H1 (cell line): ENCODE measurements at regions not wholly inside any gene's neighbourhood (a gene's known extent, or its start where the extent isn't known, plus 50 kb on each side); places are given as distances from the start of the nearest gene placed in this dataset.

Experiments
- CTCF ChIA-PET: fragments of 300-600 bp; sonication (Branson Sonifier 250); formaldehyde crosslinking; loops from one replicate; lab custom pipeline; 2021; ENCODE audit not compliant: partially characterized antibody; lab: Charles Lee
- POLR2A ChIA-PET: fragments of 300-600 bp; sonication (Branson Sonifier 250); formaldehyde crosslinking; loops from one replicate; lab custom pipeline; 2021; ENCODE audit warnings: inconsistent platforms; ENCODE audit not compliant: partially characterized antibody; lab: Charles Lee
- DNase-seq, 2 experiments: peaks; one replicate each; pipeline versions ENCODE4 v3.0.0 to v3.0.0-alpha.2; 2010 to 2022; ENCODE audit warnings: low spot score in 2 of 2, low read depth in 1 of 2, mixed read lengths in 1 of 2
- FAIRE-seq: peaks from 2 replicates; lab custom pipeline; 2011; peaks lifted over from hg19 to GRCh38; lab: Jason Lieb, UNC
- H2AFZ ChIP-seq: 2 replicates; pipeline ENCODE4 v1.8.1; 2012; ENCODE audit warnings: low read length, inconsistent platforms
- H2AK5ac ChIP-seq: 2 replicates; pipeline ENCODE4 v1.6.1; 2013; ENCODE audit warnings: low read depth, low read length
- H2BK120ac ChIP-seq: replicated peaks from 2 replicates; pipeline ENCODE3; 2013; ENCODE audit warnings: low read depth, low read length, inconsistent platforms
- H2BK12ac ChIP-seq: 2 replicates; pipeline ENCODE4 v1.6.1; 2013; ENCODE audit warnings: low read depth, low read length
- H2BK15ac ChIP-seq: 2 replicates; pipeline ENCODE4 v1.6.1; 2013; ENCODE audit warnings: low read length
- H2BK20ac ChIP-seq: 2 replicates; pipeline ENCODE4 v1.6.1; 2013; ENCODE audit warnings: low read length
- H2BK5ac ChIP-seq: 2 replicates; pipeline ENCODE4 v1.6.1; 2013; ENCODE audit warnings: low read depth, low read length
- H3K14ac ChIP-seq: 2 replicates; pipeline ENCODE4 v1.6.1; 2013; ENCODE audit warnings: inconsistent platforms; ENCODE audit not compliant: insufficient read length
- H3K18ac ChIP-seq: 2 replicates; pipeline ENCODE4 v1.6.1; 2013; ENCODE audit warnings: low read length; ENCODE audit errors: extremely low read depth
- H3K23ac ChIP-seq: 2 replicates; pipeline ENCODE4 v1.6.1; 2013; ENCODE audit warnings: inconsistent platforms; ENCODE audit not compliant: insufficient read length
- H3K23me2 ChIP-seq: 2 replicates; pipeline ENCODE4 v1.6.1; 2013; ENCODE audit warnings: low read depth, low read length
- H3K27ac ChIP-seq: 2 replicates; pipeline ENCODE4 v1.6.1; 2011; ENCODE audit warnings: low read depth, low read length, inconsistent platforms
- H3K27me3 ChIP-seq, 4 experiments: replicated peaks in 1 of 4; 1 replicate in 1 of 4; 2 replicates in 3 of 4; pipeline versions ENCODE4 v1.6.1 to v1.8.1; 2011 to 2013; ENCODE audit warnings: low read length in 3 of 4, mild to moderate bottlenecking in 3 of 4, inconsistent platforms in 2 of 4, mixed read lengths in 2 of 4, moderate library complexity in 1 of 4; ENCODE audit not compliant: control insufficient read depth in 3 of 4, insufficient read depth in 3 of 4; ENCODE audit errors: extremely low read depth in 1 of 4
- H3K36me3 ChIP-seq, 4 experiments: 2 replicates each; pipeline versions ENCODE4 v1.6.1 to v1.8.1; 2011 to 2013; ENCODE audit warnings: mild to moderate bottlenecking in 4 of 4, low read length in 3 of 4, moderate library complexity in 2 of 4, control low read depth in 1 of 4, inconsistent platforms in 1 of 4; ENCODE audit not compliant: insufficient read depth in 4 of 4, control insufficient read depth in 2 of 4
- H3K4ac ChIP-seq: replicated peaks from 2 replicates; pipeline ENCODE3; 2013; ENCODE audit warnings: low read length, low read depth, mixed read lengths, inconsistent platforms; ENCODE audit not compliant: insufficient read length
- H3K4me1 ChIP-seq, 4 experiments: replicated peaks in 1 of 4; 1 replicate in 1 of 4; 2 replicates in 3 of 4; pipeline versions ENCODE4 v1.6.1 to v1.8.1; 2011 to 2013; ENCODE audit warnings: low read length in 3 of 4, inconsistent platforms in 2 of 4, mixed read lengths in 1 of 4; ENCODE audit not compliant: insufficient read depth in 4 of 4, control insufficient read depth in 3 of 4
- H3K4me2 ChIP-seq, 2 experiments: 2 replicates each; pipeline versions ENCODE4 v1.6.1 to v1.8.1; 2011 to 2013; ENCODE audit warnings: low read depth in 2 of 2, low read length in 2 of 2, control low read depth in 1 of 2, inconsistent platforms in 1 of 2, mild to moderate bottlenecking in 1 of 2; ENCODE audit not compliant: insufficient read depth in 1 of 2
- H3K4me3 ChIP-seq, 4 experiments: fragments of 200-600, 300-600 bp in 1 of 4; sonication (generic), shearing (Covaris generic), sonication (Bioruptor Twin) in 1 of 4; 2 replicates each; pipeline versions ENCODE4 v1.5.1 to v1.8.1; 2011 to 2016; ENCODE audit warnings: low read length in 4 of 4, low read depth in 3 of 4, control low read depth in 2 of 4, inconsistent platforms in 2 of 4, mild to moderate bottlenecking in 2 of 4, mixed read lengths in 1 of 4, moderate library complexity in 1 of 4; ENCODE audit not compliant: insufficient read depth in 2 of 4; ENCODE audit errors: extremely low read depth in 1 of 4
- H3K56ac ChIP-seq: replicated peaks from 2 replicates; pipeline ENCODE3; 2013; ENCODE audit warnings: low read depth, mild to moderate bottlenecking, mixed read lengths, low read length, inconsistent platforms; ENCODE audit not compliant: insufficient read length
- H3K79me1 ChIP-seq: 2 replicates; pipeline ENCODE4 v1.6.1; 2013; ENCODE audit warnings: low read depth, low read length, control low read depth
- H3K79me2 ChIP-seq, 2 experiments: 2 replicates each; pipeline versions ENCODE4 v1.6.1 to v1.8.1; 2012 to 2013; ENCODE audit warnings: low read length in 2 of 2, mild to moderate bottlenecking in 2 of 2, inconsistent platforms in 1 of 2; ENCODE audit not compliant: insufficient read depth in 2 of 2, control insufficient read depth in 1 of 2
- H3K9ac ChIP-seq, 4 experiments: replicated peaks in 1 of 4; 1 replicate in 1 of 4; 2 replicates in 3 of 4; pipeline versions ENCODE4 v1.6.1 to v1.8.1; 2011 to 2013; ENCODE audit warnings: low read depth in 3 of 4, low read length in 3 of 4, control low read depth in 2 of 4, mild to moderate bottlenecking in 2 of 4, moderate library complexity in 2 of 4, inconsistent platforms in 1 of 4; ENCODE audit errors: extremely low read depth in 1 of 4
- H3K9me3 ChIP-seq, 2 experiments: 2 replicates each; pipeline versions ENCODE4 v1.6.1 to v1.8.1; 2012 to 2013; ENCODE audit warnings: mild to moderate bottlenecking in 2 of 2, moderate library complexity in 2 of 2, control low read depth in 1 of 2, inconsistent platforms in 1 of 2, low read depth in 1 of 2, low read length in 1 of 2, mixed read lengths in 1 of 2; ENCODE audit not compliant: insufficient read depth in 2 of 2
- H4K20me1 ChIP-seq, 2 experiments: replicated peaks in 1 of 2; 2 replicates each; pipeline versions ENCODE3 to v1.8.1; 2011 to 2013; ENCODE audit warnings: inconsistent platforms in 2 of 2, low read length in 2 of 2, mild to moderate bottlenecking in 1 of 2; ENCODE audit not compliant: insufficient read depth in 2 of 2, control insufficient read depth in 1 of 2
- H4K5ac ChIP-seq: 2 replicates; pipeline ENCODE4 v1.6.1; 2013; ENCODE audit warnings: low read length, low read depth, mixed read lengths, inconsistent platforms; ENCODE audit not compliant: insufficient read length
- H4K8ac ChIP-seq: 2 replicates; pipeline ENCODE4 v1.8.0; 2013; ENCODE audit warnings: mild to moderate bottlenecking, moderate library complexity, low read length, inconsistent platforms; ENCODE audit not compliant: insufficient read depth; ENCODE audit errors: extremely low read depth
- H4K91ac ChIP-seq: replicated peaks from 2 replicates; pipeline ENCODE3; 2013; ENCODE audit warnings: low read length, mixed read lengths, inconsistent platforms; ENCODE audit not compliant: insufficient read length
- BACH1 ChIP-seq: IDR thresholded peaks from 2 replicates; pipeline ENCODE4 v1.6.1; 2012; ENCODE audit warnings: low read length, improper control_type of control experiment
- EZH2 ChIP-seq: fragments of 200-600 bp; sonication (generic); IDR thresholded peaks from 2 replicates; pipeline ENCODE4 v1.7.1; 2012; ENCODE audit warnings: low read depth, mild to moderate bottlenecking, moderate library complexity, low read length, inconsistent platforms; ENCODE audit not compliant: severe bottlenecking
- HDAC2 ChIP-seq, 2 experiments: fragments of 300-600 bp in 1 of 2; sonication (generic) in 1 of 2; IDR thresholded peaks; 2 replicates each; pipeline ENCODE4 v1.6.1; 2011 to 2012; ENCODE audit warnings: low read depth in 2 of 2, low read length in 2 of 2, mild to moderate bottlenecking in 2 of 2, moderate library complexity in 2 of 2, borderline replicate concordance in 1 of 2, inconsistent platforms in 1 of 2
- KDM5A ChIP-seq: fragments of 200-600 bp; IDR thresholded peaks from 2 replicates; pipeline ENCODE4 v1.7.1; 2012; ENCODE audit warnings: mild to moderate bottlenecking, low read length, inconsistent platforms, mixed read lengths
- MAFK ChIP-seq: IDR thresholded peaks from 2 replicates; pipeline ENCODE4 v1.6.1; 2012; ENCODE audit warnings: low read depth, mild to moderate bottlenecking, improper control_type of control experiment, low read length
- MAX ChIP-seq: IDR thresholded peaks from 2 replicates; pipeline ENCODE4 v1.6.1; 2012; ENCODE audit warnings: inconsistent platforms
- POLR2A ChIP-seq, 2 experiments: IDR thresholded peaks; 1 replicate in 1 of 2; 2 replicates in 1 of 2; pipeline ENCODE4 v1.6.1; 2011; ENCODE audit warnings: low read depth in 2 of 2, low read length in 2 of 2, mild to moderate bottlenecking in 2 of 2; ENCODE audit errors: control extremely low read depth in 1 of 2
- RAD21 ChIP-seq, 2 experiments: IDR thresholded peaks in 1 of 2; conservative IDR thresholded peaks in 1 of 2; 2 replicates each; pipeline ENCODE4 v1.6.1; 2011; ENCODE audit warnings: low read depth in 2 of 2, low read length in 2 of 2, improper control_type of control experiment in 1 of 2, inconsistent platforms in 1 of 2, mild to moderate bottlenecking in 1 of 2, moderate library complexity in 1 of 2
- RBBP5 ChIP-seq: IDR thresholded peaks from 2 replicates; pipeline ENCODE4 v1.7.1; 2012; ENCODE audit warnings: low read depth, mild to moderate bottlenecking, inconsistent platforms, low read length, moderate library complexity, borderline replicate concordance
- SP1 ChIP-seq: IDR thresholded peaks from 2 replicates; pipeline ENCODE4 v1.6.1; 2011; ENCODE audit warnings: low read depth, low read length
- TAF7 ChIP-seq: optimal IDR thresholded peaks from 2 replicates; pipeline ENCODE3; 2011; ENCODE audit warnings: low read depth, mild to moderate bottlenecking, inconsistent platforms, low read length, moderate library complexity, borderline replicate concordance
- TCF12 ChIP-seq: IDR thresholded peaks from 2 replicates; pipeline ENCODE4 v1.6.1; 2011; ENCODE audit warnings: low read depth, mild to moderate bottlenecking, low read length
- TEAD4 ChIP-seq: IDR thresholded peaks from 2 replicates; pipeline ENCODE4 v1.6.1; 2012; ENCODE audit warnings: low read depth, low read length, inconsistent platforms, mixed read lengths
- WGBS, 2 experiments: shearing (Covaris generic) in 1 of 2; methylation state at CpG; one replicate each; pipeline versions ENCODE4 v1.1.6 to v1.1.7; 2013 to 2015; ENCODE audit warnings: low lambda C conversion rate in 2 of 2, mixed read lengths in 2 of 2, inconsistent platforms in 1 of 2, low coverage in 1 of 2, missing lambda C conversion rate in 1 of 2; ENCODE audit not compliant: insufficient replicate concordance in 2 of 2, insufficient coverage in 1 of 2, insufficient read length in 1 of 2; ENCODE audit errors: extremely low coverage in 1 of 2, missing lambda C conversion rate in 1 of 2; 5-methylcytosine and 5-hydroxymethylcytosine counted together

DNA sequence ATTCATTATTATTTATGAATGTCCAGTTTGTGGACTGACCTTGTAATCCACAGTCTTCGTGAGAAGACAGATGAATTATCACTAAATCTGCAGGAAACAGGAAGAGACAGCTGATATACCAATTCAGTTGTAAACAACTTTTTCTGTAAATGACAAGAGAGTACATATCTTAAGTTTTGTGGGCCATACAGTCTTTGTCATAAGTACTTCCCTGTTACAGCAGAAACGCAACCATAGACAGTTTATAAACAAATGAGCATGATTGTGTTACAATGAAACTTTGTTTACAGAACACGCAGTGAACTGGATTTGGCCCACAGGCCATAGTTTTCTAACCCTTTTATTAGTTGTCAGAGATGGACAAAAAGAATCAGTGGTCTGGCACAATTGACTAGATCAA, 443.4 kb downstream of the PDGFC start:
- Histone ChIP-seq H2AK5ac (no peak overlapping the region), H4K5ac (no peak overlapping the region), H2BK15ac (no peak overlapping the region), H3K4me2 (no peak overlapping the region), H3K4me3 (no peak overlapping the region), H3K36me3 (no peaks in the 10 kb centered on the region), H4K8ac (no peak overlapping the region), H3K27me3 (no peaks in the 10 kb centered on the region), H4K91ac (no peak overlapping the region), H3K4me1 (no peaks in the 10 kb centered on the region), H3K23me2 (no peaks in the 10 kb centered on the region), H2AFZ (no peak overlapping the region), H2BK120ac (no peak overlapping the region), H3K4ac (no peak overlapping the region), H4K20me1 (no peaks in the 10 kb centered on the region), H3K79me1 (no peaks in the 10 kb centered on the region), H3K23ac (no peak overlapping the region), H3K79me2 (no peaks in the 10 kb centered on the region), H2BK20ac (no peak overlapping the region), H3K9ac (no peak overlapping the region), H3K56ac (no peak overlapping the region), H3K18ac (no peak overlapping the region), H2BK5ac (no peak overlapping the region), H2BK12ac (no peak overlapping the region), H3K9me3 (no peaks in the 10 kb centered on the region), H3K27ac (no peak overlapping the region), H3K14ac (no peak overlapping the region)
- DNase-seq, result no peak
- TF ChIP-seq TEAD4, result no peak
- no peak for TF ChIP-seq TCF12
- TF ChIP-seq HDAC2 (IDR thresholded peaks at IDR 0.05; ENCODE audit: borderline replicate concordance in 1 of 2, low read depth in 2 of 2, low read length in 2 of 2), result no peak
- TF ChIP-seq TAF7, result no peak
- TF ChIP-seq MAFK, result no peak
- no peak for TF ChIP-seq RBBP5
- no peak for TF ChIP-seq BACH1
- no peak for TF ChIP-seq POLR2A (IDR thresholded peaks at IDR 0.05; ENCODE audit: control extremely low read depth in 1 of 2, low read depth in 2 of 2, low read length in 2 of 2)
- no peak for TF ChIP-seq KDM5A
- TF ChIP-seq RAD21 (IDR thresholded peaks at IDR 0.05 in 1 of 2, conservative IDR thresholded peaks at IDR 0.05 in 1 of 2; ENCODE audit: low read depth in 2 of 2, low read length in 2 of 2), result no peak
- no peak for TF ChIP-seq SP1
- TF ChIP-seq EZH2, result no peak
- no peak for TF ChIP-seq MAX
- FAIRE-seq, result no peak
- 87% methylated on average over 3 of the region's 3 CpGs; no CpG with 5 or more reads in 1 of the 2 experiments for WGBS, 2 experiments
- ChIA-PET POLR2A (no interaction called here), CTCF (no interaction called here)
